GM23248 (cell line): ENCODE measurements at regions not wholly inside any gene's neighbourhood (a gene's known extent, or its start where the extent isn't known, plus 50 kb on each side); places are given as distances from the start of the nearest gene placed in this dataset.

Experiments used
- EZH2 ChIP-seq: fragments of 200-600 bp; sonication (generic); IDR thresholded peaks from 2 replicates; pipeline ENCODE4 v1.6.1; 2018; ENCODE audit warnings: antibody characterized with exemption, mild to moderate bottlenecking; ENCODE audit not compliant: insufficient read depth, poor library complexity, severe bottlenecking
- EZH2phosphoT487 ChIP-seq: fragments of 200-600 bp; sonication (generic); IDR thresholded peaks from 2 replicates; pipeline ENCODE4 v1.6.1; 2018; ENCODE audit warnings: antibody characterized with exemption, moderate library complexity, mild to moderate bottlenecking, low read depth; ENCODE audit not compliant: insufficient read depth

- TF ChIP-seq EZH2 (no peak), EZH2phosphoT487 (no peak)
These were observed 586.8 kb upstream of the JAG1 start for GRCh38 chr20:11260611-11261010.
